Endothelial cell (in vitro differentiated cells): ENCODE measurements at regions not wholly inside any gene's neighbourhood (a gene's known extent, or its start where the extent isn't known, plus 50 kb on each side); places are given as distances from the start of the nearest gene placed in this dataset.

Source experiments
- DNase-seq: peaks from one replicate; pipeline ENCODE4 v3.0.0; 2021; ENCODE audit warnings: low spot score
- H3K27ac Mint-ChIP-seq: one replicate; pipeline ENCODE4 v1.8.0; 2021; ENCODE audit warnings: mixed read lengths, inconsistent platforms; ENCODE audit not compliant: unreplicated experiment
- H3K27me3 Mint-ChIP-seq: one replicate; pipeline ENCODE4 v1.8.0; 2021; ENCODE audit warnings: mild to moderate bottlenecking, moderate library complexity, mixed read lengths, inconsistent platforms; ENCODE audit not compliant: unreplicated experiment
- H3K36me3 Mint-ChIP-seq: one replicate; pipeline ENCODE4 v1.8.0; 2021; ENCODE audit warnings: mild to moderate bottlenecking, low read depth, mixed read lengths, inconsistent platforms; ENCODE audit not compliant: unreplicated experiment
- H3K4me1 Mint-ChIP-seq: one replicate; pipeline ENCODE4 v1.8.0; 2021; ENCODE audit warnings: mild to moderate bottlenecking, mixed read lengths, inconsistent platforms; ENCODE audit not compliant: unreplicated experiment
- H3K4me3 Mint-ChIP-seq: one replicate; pipeline ENCODE4 v1.8.0; 2021; ENCODE audit warnings: mild to moderate bottlenecking, mixed read lengths, inconsistent platforms; ENCODE audit not compliant: unreplicated experiment
- H3K9me3 Mint-ChIP-seq: one replicate; pipeline ENCODE4 v1.8.0; 2021; ENCODE audit warnings: mixed read lengths, inconsistent platforms; ENCODE audit not compliant: unreplicated experiment
- TF ChIP-seq, protein P1 (sequence below): fragments of 200-600 bp; sonication (generic); IDR thresholded peaks from one replicate; pipeline ENCODE4 v1.5.0; 2021; ENCODE audit warnings: antibody characterized with exemption; ENCODE audit not compliant: unreplicated experiment

GRCh38 chr22:48699511-48699910 is 1128.2 kb downstream of the BRD1 start:
- H3K36me3 Mint-ChIP-seq: no peaks in the 10 kb centered on the region
- H3K27me3 Mint-ChIP-seq: peaks cover 4% of the 10 kb centered on the region
- no peaks in the 10 kb centered on the region for H3K9me3 Mint-ChIP-seq
- no peak overlapping the region for H3K27ac Mint-ChIP-seq
- H3K4me3 Mint-ChIP-seq: no peak overlapping the region
- DNase-seq: no peak
- TF ChIP-seq, protein P1, sequence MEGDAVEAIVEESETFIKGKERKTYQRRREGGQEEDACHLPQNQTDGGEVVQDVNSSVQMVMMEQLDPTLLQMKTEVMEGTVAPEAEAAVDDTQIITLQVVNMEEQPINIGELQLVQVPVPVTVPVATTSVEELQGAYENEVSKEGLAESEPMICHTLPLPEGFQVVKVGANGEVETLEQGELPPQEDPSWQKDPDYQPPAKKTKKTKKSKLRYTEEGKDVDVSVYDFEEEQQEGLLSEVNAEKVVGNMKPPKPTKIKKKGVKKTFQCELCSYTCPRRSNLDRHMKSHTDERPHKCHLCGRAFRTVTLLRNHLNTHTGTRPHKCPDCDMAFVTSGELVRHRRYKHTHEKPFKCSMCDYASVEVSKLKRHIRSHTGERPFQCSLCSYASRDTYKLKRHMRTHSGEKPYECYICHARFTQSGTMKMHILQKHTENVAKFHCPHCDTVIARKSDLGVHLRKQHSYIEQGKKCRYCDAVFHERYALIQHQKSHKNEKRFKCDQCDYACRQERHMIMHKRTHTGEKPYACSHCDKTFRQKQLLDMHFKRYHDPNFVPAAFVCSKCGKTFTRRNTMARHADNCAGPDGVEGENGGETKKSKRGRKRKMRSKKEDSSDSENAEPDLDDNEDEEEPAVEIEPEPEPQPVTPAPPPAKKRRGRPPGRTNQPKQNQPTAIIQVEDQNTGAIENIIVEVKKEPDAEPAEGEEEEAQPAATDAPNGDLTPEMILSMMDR: no peak
- no peaks in the 10 kb centered on the region for H3K4me1 Mint-ChIP-seq

DNA sequence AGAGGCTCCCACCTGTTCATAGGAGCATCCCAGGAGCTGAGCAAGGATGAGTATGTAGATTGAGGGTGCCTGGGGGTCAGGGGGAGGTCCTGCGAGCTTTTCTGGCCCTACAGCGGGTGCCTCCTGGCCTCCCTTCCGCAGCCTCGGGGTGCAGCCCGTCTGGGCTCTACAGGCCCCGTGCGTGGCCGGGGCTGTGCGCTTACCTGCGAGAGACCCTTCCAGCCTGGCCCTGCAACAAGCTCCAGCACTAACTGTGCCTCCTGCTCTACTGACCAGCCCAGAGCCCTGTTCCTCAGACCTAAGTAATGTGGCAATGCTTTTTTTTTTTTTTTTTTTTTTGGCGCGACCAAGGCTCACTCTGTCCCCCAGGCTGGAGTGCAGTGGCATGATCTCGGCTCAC is 1129.1 kb downstream of the BRD1 start:
- H3K27ac Mint-ChIP-seq: no peak overlapping the region
- DNase-seq: no peak
- H3K9me3 Mint-ChIP-seq: no peaks in the 10 kb centered on the region

DNA sequence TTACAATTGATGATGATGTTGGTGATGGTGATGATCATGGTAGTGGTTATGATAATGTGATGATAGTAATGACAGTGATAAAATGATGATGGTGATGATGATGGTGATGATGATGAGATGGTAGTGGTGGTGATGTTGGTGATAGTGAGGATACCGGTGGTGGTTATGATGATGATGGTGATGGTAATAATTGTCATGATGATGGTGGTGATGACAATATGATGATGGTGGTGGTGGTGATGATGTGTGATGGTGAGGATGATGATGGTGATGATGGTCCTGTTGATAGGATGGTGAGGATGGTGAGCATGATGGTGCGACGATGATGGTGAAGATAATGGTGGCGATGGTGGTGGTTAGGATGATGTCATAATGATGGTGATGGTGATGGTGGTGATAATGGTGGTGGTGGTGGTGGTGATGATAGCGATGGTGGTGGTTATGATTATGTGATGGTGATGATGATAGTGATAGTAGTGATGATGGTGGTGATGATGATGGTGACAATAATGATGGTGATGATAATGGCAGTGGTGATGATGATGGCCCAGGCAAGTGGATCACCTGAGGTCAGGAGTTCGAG is 1129.9 kb downstream of the BRD1 start:
- Mint-ChIP-seq H3K36me3 (no peaks in the 10 kb centered on the region), H3K27ac (no peak overlapping the region), H3K4me1 (no peaks in the 10 kb centered on the region)

More for the DNA sequence above, 1129.1 kb downstream of the BRD1 start:
- H3K27me3 Mint-ChIP-seq: peaks cover 4% of the 10 kb centered on the region
- TF ChIP-seq, protein P1: no peak
- no peaks in the 10 kb centered on the region for H3K4me1 Mint-ChIP-seq
- no peaks in the 10 kb centered on the region for H3K36me3 Mint-ChIP-seq
- no peak overlapping the region for H3K4me3 Mint-ChIP-seq

DNA sequence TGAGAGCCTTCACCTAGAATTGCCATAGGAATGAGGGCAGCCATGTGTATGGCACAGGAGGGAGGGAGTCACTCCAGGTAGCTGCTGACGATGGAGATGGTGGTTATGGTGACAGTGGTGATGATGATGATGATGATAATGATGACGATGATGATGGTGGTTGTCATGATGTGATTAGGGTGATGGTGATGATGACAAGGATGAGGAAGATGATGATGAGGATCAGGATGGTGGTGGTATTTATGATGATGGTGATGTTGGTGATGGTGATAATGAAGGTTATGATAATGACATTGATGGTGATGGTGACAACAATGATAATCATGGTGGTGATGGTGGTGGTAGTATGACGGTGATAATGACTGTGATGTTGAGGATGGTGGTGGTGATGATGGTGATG is 1130.5 kb downstream of the BRD1 start:
- TF ChIP-seq, protein P1: no peak
- Mint-ChIP-seq H3K9me3 (no peaks in the 10 kb centered on the region), H3K27ac (no peak overlapping the region), H3K27me3 (peaks cover 8% of the 10 kb centered on the region), H3K4me1 (no peaks in the 10 kb centered on the region), H3K36me3 (no peaks in the 10 kb centered on the region), H3K4me3 (no peak overlapping the region)
- no peak for DNase-seq

More for the DNA sequence above, 1129.9 kb downstream of the BRD1 start:
- Mint-ChIP-seq H3K4me3 (no peak overlapping the region), H3K9me3 (no peaks in the 10 kb centered on the region), H3K27me3 (peaks cover 8% of the 10 kb centered on the region)
- TF ChIP-seq, protein P1: no peak
- no peak for DNase-seq

GRCh38 chr22:48696371-48696770 is 1131.3 kb downstream of the BRD1 start:
- Mint-ChIP-seq H3K27me3 (peaks cover 4% of the 10 kb centered on the region), H3K4me3 (no peak overlapping the region), H3K4me1 (no peaks in the 10 kb centered on the region), H3K36me3 (no peaks in the 10 kb centered on the region), H3K9me3 (no peaks in the 10 kb centered on the region), H3K27ac (no peak overlapping the region)
- TF ChIP-seq, protein P1: no peak
- DNase-seq: no peak
